Caki2 (cell line): ENCODE measurements at regions not wholly inside any gene's neighbourhood (a gene's known extent, or its start where the extent isn't known, plus 50 kb on each side); places are given as distances from the start of the nearest gene placed in this dataset.

Experiments used
- DNase-seq: peaks from one replicate; pipeline ENCODE4 v3.0.0-alpha.2; 2015; ENCODE audit warnings: low read depth
- in situ Hi-C: cut with HindIII; loops from 2 replicates; pipeline ENCODE4 v1.10.0; 2016; ENCODE audit warnings: low sequenced_read_pairs, low pct_unique_long_range_greater_than_20kb, mixed read lengths

GRCh38 chr2:181228661-181229060 is 228.5 kb upstream of the ITGA4 start:
- in situ Hi-C loops: no loop called here
- no peak for DNase-seq

- no peak for DNase-seq
- in situ Hi-C loops: no loop called here
These were observed 226.0 kb upstream of the ITGA4 start for GRCh38 chr2:181231151-181231550.

- DNase-seq: no peak
These were observed 225.1 kb upstream of the ITGA4 start for GRCh38 chr2:181231886-181232621.

GRCh38 chr2:181234487-181234891 is 222.7 kb upstream of the ITGA4 start:
- in situ Hi-C loops: no loop called here
- no peak for DNase-seq

More at GRCh38 chr2:181231886-181232621, 225.1 kb upstream of the ITGA4 start:
- in situ Hi-C loops: no loop called here

GRCh38 chr2:181235011-181235410 is 222.2 kb upstream of the ITGA4 start:
- in situ Hi-C loops: no loop called here
- no peak for DNase-seq

GRCh38 chr2:181235683-181236459 is 221.3 kb upstream of the ITGA4 start:
- no peak for DNase-seq
- in situ Hi-C loops: no loop called here

GRCh38 chr2:181239201-181239799 is 217.9 kb upstream of the ITGA4 start:
- no peak for DNase-seq
- in situ Hi-C loops: no loop called here

GRCh38 chr2:181240844-181241243 is 216.3 kb upstream of the ITGA4 start:
- in situ Hi-C loops: no loop called here
- no peak for DNase-seq

GRCh38 chr2:181241366-181241765 is 215.8 kb upstream of the ITGA4 start:
- no peak for DNase-seq
- in situ Hi-C loops: no loop called here

- in situ Hi-C loops: no loop called here
- no peak for DNase-seq
These were observed 215.4 kb upstream of the ITGA4 start for GRCh38 chr2:181241797-181242196.

- in situ Hi-C loops: no loop called here
- no peak for DNase-seq
These were observed 214.9 kb upstream of the ITGA4 start for GRCh38 chr2:181242262-181242661.

- no peak for DNase-seq
- in situ Hi-C loops: no loop called here
These were observed 213.9 kb upstream of the ITGA4 start for GRCh38 chr2:181243319-181243718.

GRCh38 chr2:181250691-181251090 is 206.5 kb upstream of the ITGA4 start:
- no peak for DNase-seq
- in situ Hi-C loops: no loop called here

- in situ Hi-C loops: no loop called here
These were observed 204.7 kb upstream of the ITGA4 start for GRCh38 chr2:181252262-181253148.

GRCh38 chr2:181253438-181253837 is 203.7 kb upstream of the ITGA4 start:
- DNase-seq: no peak
- in situ Hi-C loops: no loop called here

More at GRCh38 chr2:181252262-181253148, 204.7 kb upstream of the ITGA4 start:
- DNase-seq: no peak

- in situ Hi-C loops: no loop called here
- no peak for DNase-seq
These were observed 201.5 kb upstream of the ITGA4 start for GRCh38 chr2:181255651-181256050.

GRCh38 chr2:181258720-181259119 is 198.5 kb upstream of the ITGA4 start:
- no peak for DNase-seq
- in situ Hi-C loops: no loop called here

- in situ Hi-C loops: no loop called here
- DNase-seq: no peak
These were observed 194.4 kb upstream of the ITGA4 start for GRCh38 chr2:181262782-181263181.
